ENCODE measurements at regions not wholly inside any gene's neighbourhood (a gene's known extent, or its start where the extent isn't known, plus 50 kb on each side); places are given as distances from the start of the nearest gene placed in this dataset.

DNA sequence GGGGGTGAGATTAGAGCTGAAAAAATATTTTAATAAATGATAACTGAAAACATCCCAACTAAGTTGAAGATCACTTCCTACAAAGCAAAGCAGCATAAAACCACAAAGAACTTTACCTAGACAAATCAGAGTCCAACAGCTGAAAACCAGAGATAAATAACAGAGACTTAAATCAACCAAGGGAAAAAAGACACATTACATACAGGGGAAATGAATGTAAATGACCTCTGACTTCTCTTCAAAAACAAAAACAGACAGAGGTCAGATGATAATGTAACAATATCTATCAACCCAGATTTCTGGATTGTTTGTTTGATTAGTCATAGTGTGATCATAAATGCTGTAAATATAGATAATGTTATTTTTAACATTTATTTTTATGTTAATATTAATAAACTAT, 782.8 kb downstream of the TFAP2A start:
- Histone ChIP-seq H3K4me3 (no peak overlapping the region), H3K36me3 (replicated peaks in 1 of 2) (no peaks in the 10 kb centered on the region), H3K4me1 (replicated peaks in 1 of 2) (no peaks in the 10 kb centered on the region), H3K27ac (no peak overlapping the region), H3K27me3 (no peaks in the 10 kb centered on the region), H3K9me3 (replicated peaks in 1 of 3) (no peaks in the 10 kb centered on the region)
- intact Hi-C loops (cut with DNase I) = no loop called here
- TF ChIP-seq POLR2A (IDR thresholded peaks at IDR 0.05) = no peak
- TF ChIP-seq, protein P1, sequence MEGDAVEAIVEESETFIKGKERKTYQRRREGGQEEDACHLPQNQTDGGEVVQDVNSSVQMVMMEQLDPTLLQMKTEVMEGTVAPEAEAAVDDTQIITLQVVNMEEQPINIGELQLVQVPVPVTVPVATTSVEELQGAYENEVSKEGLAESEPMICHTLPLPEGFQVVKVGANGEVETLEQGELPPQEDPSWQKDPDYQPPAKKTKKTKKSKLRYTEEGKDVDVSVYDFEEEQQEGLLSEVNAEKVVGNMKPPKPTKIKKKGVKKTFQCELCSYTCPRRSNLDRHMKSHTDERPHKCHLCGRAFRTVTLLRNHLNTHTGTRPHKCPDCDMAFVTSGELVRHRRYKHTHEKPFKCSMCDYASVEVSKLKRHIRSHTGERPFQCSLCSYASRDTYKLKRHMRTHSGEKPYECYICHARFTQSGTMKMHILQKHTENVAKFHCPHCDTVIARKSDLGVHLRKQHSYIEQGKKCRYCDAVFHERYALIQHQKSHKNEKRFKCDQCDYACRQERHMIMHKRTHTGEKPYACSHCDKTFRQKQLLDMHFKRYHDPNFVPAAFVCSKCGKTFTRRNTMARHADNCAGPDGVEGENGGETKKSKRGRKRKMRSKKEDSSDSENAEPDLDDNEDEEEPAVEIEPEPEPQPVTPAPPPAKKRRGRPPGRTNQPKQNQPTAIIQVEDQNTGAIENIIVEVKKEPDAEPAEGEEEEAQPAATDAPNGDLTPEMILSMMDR (IDR thresholded peaks at IDR 0.05) = no peak
- no peak for DNase-seq

GRCh38 chr6:9628819-9629218, 786.1 kb downstream of the TFAP2A start:
- Histone ChIP-seq H3K4me1 (replicated peaks in 1 of 2) (no peaks in the 10 kb centered on the region), H3K27ac (no peak overlapping the region), H3K4me3 (no peak overlapping the region), H3K36me3 (replicated peaks in 1 of 2) (no peaks in the 10 kb centered on the region), H3K9me3 (replicated peaks in 1 of 3) (no peaks in the 10 kb centered on the region), H3K27me3 (no peaks in the 10 kb centered on the region)
- no peak for DNase-seq
- intact Hi-C loops (cut with DNase I) = no loop called here
- TF ChIP-seq POLR2A (IDR thresholded peaks at IDR 0.05) = no peak
- TF ChIP-seq, protein P1 (IDR thresholded peaks at IDR 0.05) = no peak

GRCh38 chr6:9627916-9628315, 787.0 kb downstream of the TFAP2A start:
- WGBS, 4 donors = 43 to 62% (median 53%) methylated on average over 3 of the region's 3 CpGs
- H3K9me3 ChIP-seq (replicated peaks in 1 of 3) = no peaks in the 10 kb centered on the region
- no peaks in the 10 kb centered on the region for H3K4me1 ChIP-seq (replicated peaks in 1 of 2)
- DNase-seq = no peak
- intact Hi-C loops (cut with DNase I) = no loop called here
- H3K27ac ChIP-seq = no peak overlapping the region
- H3K4me3 ChIP-seq = no peak overlapping the region
- TF ChIP-seq, protein P1 (IDR thresholded peaks at IDR 0.05) = no peak
- no peaks in the 10 kb centered on the region for H3K36me3 ChIP-seq (replicated peaks in 1 of 2)
- no peaks in the 10 kb centered on the region for H3K27me3 ChIP-seq

DNA sequence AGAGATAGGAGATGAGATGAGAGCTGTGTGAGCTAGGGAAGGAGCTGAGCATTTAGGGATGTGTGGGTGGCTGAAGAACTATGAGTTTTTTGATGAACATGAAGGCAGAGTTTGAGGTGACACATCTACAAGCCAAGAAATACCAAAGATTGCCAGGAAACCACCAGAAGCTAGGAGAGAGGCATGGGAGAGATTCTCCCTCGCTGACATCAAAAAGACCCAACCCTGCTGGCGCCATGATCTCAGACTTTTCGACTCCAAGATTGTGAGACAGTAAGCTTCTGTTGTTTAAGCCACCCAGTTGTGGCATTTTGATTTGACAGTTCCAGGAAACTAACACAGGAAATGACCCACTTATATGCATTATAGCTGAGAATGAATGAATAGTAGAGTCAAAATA, 790.9 kb downstream of the TFAP2A start:
- Histone ChIP-seq H3K27ac (no peak overlapping the region), H3K9me3 (replicated peaks in 1 of 3) (no peaks in the 10 kb centered on the region), H3K36me3 (replicated peaks in 1 of 2) (no peaks in the 10 kb centered on the region), H3K27me3 (no peaks in the 10 kb centered on the region), H3K4me1 (replicated peaks in 1 of 2) (no peaks in the 10 kb centered on the region), H3K4me3 (no peak overlapping the region)
- no peak for DNase-seq
- intact Hi-C loops (cut with DNase I) = no loop called here
- 64 to 76% (median 70%) methylated on average over 3 of the region's 3 CpGs for WGBS, 4 donors
- TF ChIP-seq POLR2A (IDR thresholded peaks at IDR 0.05) = no peak
- TF ChIP-seq, protein P1 (IDR thresholded peaks at IDR 0.05) = no peak
